ENCODE measurements at regions not wholly inside any gene's neighbourhood (a gene's known extent, or its start where the extent isn't known, plus 50 kb on each side); places are given as distances from the start of the nearest gene placed in this dataset.

- H3K4me3 ChIP-seq (replicated peaks in 1 of 3; ENCODE audit: low read depth in 2 of 3, low read length in 3 of 3) = no peak overlapping the region
- no peak overlapping the region for H3K4me2 ChIP-seq (replicated peaks; ENCODE audit: extremely low read depth, low read length, poor library complexity, severe bottlenecking)
- WGBS (ENCODE audit: insufficient coverage) = no CpG with 5 or more reads among the region's 6 CpGs
- H3K79me2 ChIP-seq (ENCODE audit: insufficient read depth, low read length) = no peaks in the 10 kb centered on the region
- H3K4me1 ChIP-seq (ENCODE audit: control insufficient read depth in 1 of 2, insufficient read depth in 2 of 2, low read length in 2 of 2) = no peaks in the 10 kb centered on the region
- Mint-ChIP-seq H3K9me3 (no peaks in the 10 kb centered on the region), H3K4me1 (no peaks in the 10 kb centered on the region), H3K27ac (no peak overlapping the region), H3K27me3 (ENCODE audit: low read depth in 3 of 3) (peaks cover 0 to 1% (median 0%) of the 10 kb centered on the region in 3 donors), H3K4me3 (no peak overlapping the region), H3K36me3 (no peaks in the 10 kb centered on the region)
- no peak overlapping the region for H2AFZ ChIP-seq (ENCODE audit: insufficient read depth, low read depth, low read length, poor library complexity, severe bottlenecking)
- no peaks in the 10 kb centered on the region for H4K20me1 ChIP-seq (ENCODE audit: insufficient read depth, low read length)
- no peaks in the 10 kb centered on the region for H3K9me3 ChIP-seq (replicated peaks in 1 of 2; ENCODE audit: control insufficient read depth in 1 of 2, insufficient read depth in 1 of 2, low read length in 2 of 2)
- DNase-seq = no peak
- H3K27me3 ChIP-seq (ENCODE audit: control insufficient read depth in 2 of 2, insufficient read depth in 2 of 2, low read length in 2 of 2) = no peaks in the 10 kb centered on the region
- intact Hi-C loops (cut with micrococcal nuclease) = no loop called here
- no peak for TF ChIP-seq CTCF (IDR thresholded peaks at IDR 0.05)
- no peaks in the 10 kb centered on the region for H3K36me3 ChIP-seq (replicated peaks in 1 of 2; ENCODE audit: control insufficient read depth in 1 of 2, insufficient read depth in 2 of 2, low read length in 2 of 2)
- H3K9ac ChIP-seq (ENCODE audit: insufficient read depth, low read length, poor library complexity, severe bottlenecking) = no peak overlapping the region
- H3K27ac ChIP-seq (ENCODE audit: low read depth in 1 of 2, low read length in 2 of 2) = no peak overlapping the region
These were observed 156.5 kb upstream of the DKK2 start for GRCh38 chr4:107192601-107193000.

GRCh38 chr4:107187091-107187490 lies 151.0 kb upstream of the DKK2 start:
- H3K4me3 Mint-ChIP-seq = no peak overlapping the region
- no peak overlapping the region for H3K27ac Mint-ChIP-seq
- H3K36me3 Mint-ChIP-seq = no peaks in the 10 kb centered on the region
- WGBS (ENCODE audit: insufficient coverage) = no CpG with 5 or more reads among the region's 2 CpGs
- Histone ChIP-seq H3K4me3 (replicated peaks in 1 of 3; ENCODE audit: low read depth in 2 of 3, low read length in 3 of 3) (no peak overlapping the region), H3K79me2 (ENCODE audit: insufficient read depth, low read length) (no peaks in the 10 kb centered on the region), H3K27me3 (ENCODE audit: control insufficient read depth in 2 of 2, insufficient read depth in 2 of 2, low read length in 2 of 2) (peaks cover 0 to 2% of the 10 kb centered on the region in 2 donors), H3K4me2 (replicated peaks; ENCODE audit: extremely low read depth, low read length, poor library complexity, severe bottlenecking) (no peak overlapping the region), H3K36me3 (replicated peaks in 1 of 2; ENCODE audit: control insufficient read depth in 1 of 2, insufficient read depth in 2 of 2, low read length in 2 of 2) (no peaks in the 10 kb centered on the region), H2AFZ (ENCODE audit: insufficient read depth, low read depth, low read length, poor library complexity, severe bottlenecking) (no peak overlapping the region), H4K20me1 (ENCODE audit: insufficient read depth, low read length) (no peaks in the 10 kb centered on the region), H3K27ac (ENCODE audit: low read depth in 1 of 2, low read length in 2 of 2) (no peak overlapping the region), H3K4me1 (ENCODE audit: control insufficient read depth in 1 of 2, insufficient read depth in 2 of 2, low read length in 2 of 2) (no peaks in the 10 kb centered on the region), H3K9me3 (replicated peaks in 1 of 2; ENCODE audit: control insufficient read depth in 1 of 2, insufficient read depth in 1 of 2, low read length in 2 of 2) (no peaks in the 10 kb centered on the region), H3K9ac (ENCODE audit: insufficient read depth, low read length, poor library complexity, severe bottlenecking) (no peak overlapping the region)
- DNase-seq = no peak
- H3K27me3 Mint-ChIP-seq (ENCODE audit: low read depth in 3 of 3) = no peaks in the 10 kb centered on the region
- intact Hi-C loops (cut with micrococcal nuclease) = no loop called here
- TF ChIP-seq CTCF (IDR thresholded peaks at IDR 0.05) = no peak
- H3K9me3 Mint-ChIP-seq = no peaks in the 10 kb centered on the region
- H3K4me1 Mint-ChIP-seq = no peaks in the 10 kb centered on the region
